ENCODE measurements at regions not wholly inside any gene's neighbourhood (a gene's known extent, or its start where the extent isn't known, plus 50 kb on each side); places are given as distances from the start of the nearest gene placed in this dataset.

- no peak overlapping the region for H3K4me3 ChIP-seq (replicated peaks in 1 of 3; ENCODE audit: insufficient read depth in 1 of 3, low read depth in 2 of 3, low read length in 3 of 3)
- H3K36me3 ChIP-seq (replicated peaks in 1 of 2; ENCODE audit: control insufficient read depth in 1 of 2, insufficient read depth in 2 of 2, low read length in 2 of 2) = no peaks in the 10 kb centered on the region
- TF ChIP-seq ZNF709 (CRISPR knock-in tag; IDR thresholded peaks at IDR 0.05) (no peak), MTA1 (CRISPR knock-in tag; IDR thresholded peaks at IDR 0.05; ENCODE audit: borderline replicate concordance) (no peak), ZNF33B (CRISPR knock-in tag; IDR thresholded peaks at IDR 0.05) (no peak), ZNF841 (CRISPR knock-in tag; IDR thresholded peaks at IDR 0.05; ENCODE audit: borderline replicate concordance) (no peak), TAF1 (CRISPR knock-in tag; IDR thresholded peaks at IDR 0.05) (no peak), ZKSCAN8 (CRISPR knock-in tag; IDR thresholded peaks at IDR 0.05; ENCODE audit: borderline replicate concordance) (no peak), HINFP (CRISPR knock-in tag; IDR thresholded peaks at IDR 0.05; ENCODE audit: low read depth) (no peak), LCORL (IDR thresholded peaks at IDR 0.05) (no peak), LCORL (CRISPR knock-in tag; IDR thresholded peaks at IDR 0.05) (no peak), ZNF580 (CRISPR knock-in tag; IDR thresholded peaks at IDR 0.05; ENCODE audit: borderline replicate concordance, low read depth) (no peak), NR1H2 (CRISPR knock-in tag; IDR thresholded peaks at IDR 0.05; ENCODE audit: borderline replicate concordance, low read depth) (no peak), FOSL2 (CRISPR knock-in tag; IDR thresholded peaks at IDR 0.05) (no peak), ZNF563 (CRISPR knock-in tag; IDR thresholded peaks at IDR 0.05) (no peak), NFIC (IDR thresholded peaks at IDR 0.05; ENCODE audit: low read length) (no peak), TRAFD1 (CRISPR knock-in tag; IDR thresholded peaks at IDR 0.05; ENCODE audit: borderline replicate concordance) (no peak)
- no peak for FAIRE-seq
- H2AFZ ChIP-seq (ENCODE audit: low read length) = no peak overlapping the region
- 9% methylated on average over 3 of the region's 3 CpGs for WGBS (ENCODE audit: low lambda C conversion rate)
- no peak overlapping the region for H3K9ac ChIP-seq (ENCODE audit: insufficient read depth, low read depth, low read length)
- no peak for DNase-seq (ENCODE audit: low spot score)
- intact Hi-C loops (cut with micrococcal nuclease; ENCODE audit: unreplicated experiment) (no loop called here), in situ Hi-C loops (cut with HindIII; ENCODE audit: extremely low pct_ligation_motif_present, low pct_unique_long_range_greater_than_20kb) (no loop called here)
- no peak overlapping the region for H3K27ac ChIP-seq (ENCODE audit: extremely low read length, insufficient read depth, low read length)
- ChIA-PET CTCF (ENCODE audit: low intra/inter-chr PET ratio, low total read pairs) (no interaction called here), POLR2A (no interaction called here)
- no peak overlapping the region for H3K4me2 ChIP-seq (ENCODE audit: low read depth, low read length)
- no peaks in the 10 kb centered on the region for H3K79me2 ChIP-seq (ENCODE audit: insufficient read depth, low read length)
- H3K9me3 ChIP-seq (ENCODE audit: low read length) = no peaks in the 10 kb centered on the region
- ATAC-seq = no peak
- no peaks in the 10 kb centered on the region for H4K20me1 ChIP-seq (ENCODE audit: insufficient read depth, low read length)
- H3K27me3 ChIP-seq (ENCODE audit: control insufficient read depth in 1 of 2, insufficient read depth in 2 of 2, low read length in 2 of 2) = peaks cover 0 to 7% of the 10 kb centered on the region in 2 experiments; a peak in 1 of 5 replicates
- no peaks in the 10 kb centered on the region for H3K4me1 ChIP-seq (ENCODE audit: insufficient read depth, low read length)
- no TSS peak for BruUV-seq (replicated peaks)
Observed at GRCh38 chr15:57897870-57898269, 167.6 kb downstream of the ALDH1A2 start.

Measured in HepG2 (cell line).